ENCODE measurements at regions not wholly inside any gene's neighbourhood (a gene's known extent, or its start where the extent isn't known, plus 50 kb on each side); places are given as distances from the start of the nearest gene placed in this dataset.
"Not testable (repeated sequence)": the region's sequence is repeated elsewhere in the genome, so short reads cannot be mapped to it uniquely, and the experiment has no call there.

- TF ChIP-seq CTCF, POLR2A (IDR thresholded peaks at IDR 0.05): not testable (repeated sequence)
Measured at GRCh38 chr11:121379145-121379810, 72.8 kb upstream of the SORL1 start.

Measured in heart left ventricle (tissue), 13 donors.